Pancreas (tissue), 10 donors: ENCODE measurements at regions not wholly inside any gene's neighbourhood (a gene's known extent, or its start where the extent isn't known, plus 50 kb on each side); places are given as distances from the start of the nearest gene placed in this dataset.

ENCODE experiments used
- ATAC-seq, 4 donors: fragments of 200-7000 bp; cut with Tn5 transposase; one replicate each; pipeline versions ENCODE4 v1.8.0 to v1.9.1; 2020; ENCODE audit warnings: mild to moderate bottlenecking in 4 of 4, moderate library complexity in 4 of 4
- DNase-seq, 6 donors: peaks; one replicate each; pipeline ENCODE4 v3.0.0-alpha.2; 2020
- FAIRE-seq: peaks from 2 replicates; lab custom pipeline; 2012; peaks lifted over from hg19 to GRCh38; lab: Jason Lieb, UNC
- H3K27ac ChIP-seq, 4 donors: fragments of 200-600 bp; sonication (generic); 1 replicate in 3 of 4; 2 replicates in 1 of 4; pipeline versions ENCODE4 v1.5.0 to v1.8.0; 2020
- H3K27me3 ChIP-seq, 4 donors: fragments of 200-600 bp; one replicate each; pipeline ENCODE4 v1.8.0; 2021
- H3K36me3 ChIP-seq, 3 donors: fragments of 200-600 bp; sonication (generic) in 1 of 3; one replicate each; pipeline versions ENCODE4 v1.5.0 to v1.8.0; 2020 to 2021
- H3K4me1 ChIP-seq, 3 donors: fragments of 200-600 bp; one replicate each; pipeline ENCODE4 v1.8.0; 2021
- H3K4me3 ChIP-seq, 4 donors: fragments of 200-600 bp; sonication (generic) in 2 of 4; one replicate each; pipeline versions ENCODE4 v1.5.0 to v1.8.0; 2020 to 2021
- H3K9me3 ChIP-seq, 4 donors: fragments of 200-600 bp; one replicate each; pipeline ENCODE4 v1.8.0; 2021
- WGBS, 2 donors: extraction: QIAGEN DNeasy Blood & Tissue Kit; methylation state at CpG; one replicate each; pipeline ENCODE4 v1.1.7; 2013; 5-methylcytosine and 5-hydroxymethylcytosine counted together
- intact Hi-C, 3 donors: fragments of 100-400 bp; cut with DNase I; formaldehyde crosslinking; loops; one replicate each; pipeline versions ENCODE4 v1.11.1 to v1.14.2; 2022
- TF ChIP-seq, protein P1 (sequence below), 4 donors: fragments of 200-600 bp; sonication (generic) in 3 of 4; IDR thresholded peaks; one replicate each; pipeline versions ENCODE4 v1.5.0 to v1.8.0; 2021; ENCODE audit warnings: antibody characterized with exemption in 4 of 4
- donor health status: healthy with polysubstance abuse.
- donor health status: DM: no; HTN: no; CAD: no; lungs with moderate emphysema.
- donor health status: DM: no; HTN: no; CAD: no.
- donor health status: control.
- donor health status: control.
- donor health status: Bipolar disorder and iron deficiency.
- donor health status: DM: yes; HTN: yes; CAD: no.
- donor health status: DM: no; HTN: no; CAD: no.
- donor health status: DM: no; HTN: no; CAD: no.
- donor health status: DM: yes; HTN: yes; CAD: no.

DNA sequence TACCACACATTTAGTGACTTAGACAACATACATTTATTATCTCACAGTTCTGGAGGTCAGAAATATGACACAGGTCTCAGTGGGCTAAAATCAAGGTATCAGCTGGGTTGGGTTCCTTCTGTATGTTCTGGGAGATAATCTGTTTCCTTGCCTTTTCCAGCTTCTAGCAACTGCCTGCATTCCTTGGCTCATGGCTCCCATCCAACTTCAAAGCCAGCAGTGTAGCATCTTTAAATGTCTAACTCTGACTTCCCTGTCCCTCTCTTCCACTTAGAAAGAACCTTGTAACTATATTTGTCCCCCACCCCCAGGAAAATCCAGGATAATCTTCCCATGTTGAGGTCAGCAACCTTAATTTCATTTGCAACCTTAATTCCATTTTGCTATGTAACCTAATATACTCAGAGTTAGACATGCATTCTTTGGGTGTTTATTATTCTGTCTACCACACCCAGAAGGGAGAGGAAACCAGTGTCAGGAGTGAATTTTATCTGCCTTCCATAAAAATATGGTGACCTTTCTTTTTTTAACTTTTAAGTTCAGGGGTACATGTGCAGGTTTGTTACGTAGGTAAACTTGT lies 57.3 kb upstream of the SMIM30 start:
- FAIRE-seq = no peak
- no peak for ATAC-seq
- Histone ChIP-seq H3K4me1 (no peaks in the 10 kb centered on the region), H3K27me3 (no peaks in the 10 kb centered on the region), H3K27ac (no peak overlapping the region), H3K4me3 (no peak overlapping the region), H3K36me3 (no peaks in the 10 kb centered on the region), H3K9me3 (no peaks in the 10 kb centered on the region)
- 95 to 100% methylated on average over 1 of the region's 1 CpG for WGBS, 2 donors
- DNase-seq = no peak
- intact Hi-C loops = no loop called here
- TF ChIP-seq, protein P1, sequence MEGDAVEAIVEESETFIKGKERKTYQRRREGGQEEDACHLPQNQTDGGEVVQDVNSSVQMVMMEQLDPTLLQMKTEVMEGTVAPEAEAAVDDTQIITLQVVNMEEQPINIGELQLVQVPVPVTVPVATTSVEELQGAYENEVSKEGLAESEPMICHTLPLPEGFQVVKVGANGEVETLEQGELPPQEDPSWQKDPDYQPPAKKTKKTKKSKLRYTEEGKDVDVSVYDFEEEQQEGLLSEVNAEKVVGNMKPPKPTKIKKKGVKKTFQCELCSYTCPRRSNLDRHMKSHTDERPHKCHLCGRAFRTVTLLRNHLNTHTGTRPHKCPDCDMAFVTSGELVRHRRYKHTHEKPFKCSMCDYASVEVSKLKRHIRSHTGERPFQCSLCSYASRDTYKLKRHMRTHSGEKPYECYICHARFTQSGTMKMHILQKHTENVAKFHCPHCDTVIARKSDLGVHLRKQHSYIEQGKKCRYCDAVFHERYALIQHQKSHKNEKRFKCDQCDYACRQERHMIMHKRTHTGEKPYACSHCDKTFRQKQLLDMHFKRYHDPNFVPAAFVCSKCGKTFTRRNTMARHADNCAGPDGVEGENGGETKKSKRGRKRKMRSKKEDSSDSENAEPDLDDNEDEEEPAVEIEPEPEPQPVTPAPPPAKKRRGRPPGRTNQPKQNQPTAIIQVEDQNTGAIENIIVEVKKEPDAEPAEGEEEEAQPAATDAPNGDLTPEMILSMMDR (IDR thresholded peaks at IDR 0.05) = no peak

DNA sequence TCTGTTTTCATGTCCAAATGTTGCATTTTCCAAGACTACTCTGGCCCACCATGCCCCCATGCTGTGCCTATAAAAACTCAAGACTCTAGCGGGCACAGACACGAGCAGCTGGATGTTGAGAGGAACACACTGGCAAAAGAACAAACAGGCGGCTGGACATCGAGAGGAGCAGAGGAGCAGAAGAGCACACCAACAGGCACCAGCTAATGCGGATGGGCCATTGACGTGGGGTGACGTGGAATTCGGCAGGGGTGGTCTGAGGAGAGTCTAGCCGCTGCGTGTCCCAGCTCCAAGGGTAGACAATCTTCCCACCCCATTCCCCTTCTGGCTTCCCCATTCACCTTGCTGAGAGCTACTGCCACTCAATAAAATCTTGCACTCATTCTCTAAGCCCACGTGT lies 54.4 kb upstream of the SMIM30 start:
- H3K4me3 ChIP-seq = no peak overlapping the region
- intact Hi-C loops = no loop called here
- ATAC-seq (no peak), FAIRE-seq (no peak), DNase-seq (no peak)
- H3K27me3 ChIP-seq = no peaks in the 10 kb centered on the region
- WGBS, 2 donors = 91 to 97% methylated on average over 11 of the region's 11 CpGs
- no peaks in the 10 kb centered on the region for H3K9me3 ChIP-seq
- no peak overlapping the region for H3K27ac ChIP-seq
- TF ChIP-seq, protein P1 (IDR thresholded peaks at IDR 0.05) = no peak
- H3K36me3 ChIP-seq = no peaks in the 10 kb centered on the region
- H3K4me1 ChIP-seq = no peaks in the 10 kb centered on the region

DNA sequence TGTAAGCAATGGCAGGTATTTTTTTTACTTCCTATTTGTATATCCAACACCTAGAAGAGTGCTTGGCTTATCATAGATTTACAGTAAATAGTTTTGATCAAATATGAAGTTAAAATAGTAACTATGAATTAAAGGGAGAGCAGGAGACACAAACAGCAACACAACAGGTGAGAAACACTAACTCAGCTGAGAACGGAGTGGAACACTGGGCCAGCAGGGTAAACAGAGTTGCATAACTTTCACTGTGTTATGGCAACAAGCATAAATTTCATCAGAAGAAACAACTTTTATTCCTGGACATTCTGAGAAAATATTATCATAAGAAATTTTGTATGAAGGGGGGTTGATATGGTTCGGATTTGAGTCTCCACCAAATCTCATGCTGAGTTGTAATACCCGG lies 52.2 kb upstream of the SMIM30 start:
- ATAC-seq (no peak), DNase-seq (no peak), FAIRE-seq (no peak)
- H3K9me3 ChIP-seq = no peaks in the 10 kb centered on the region
- H3K27me3 ChIP-seq = no peaks in the 10 kb centered on the region
- no peaks in the 10 kb centered on the region for H3K36me3 ChIP-seq
- no peaks in the 10 kb centered on the region for H3K4me1 ChIP-seq
- H3K4me3 ChIP-seq = no peak overlapping the region
- H3K27ac ChIP-seq = no peak overlapping the region
- 60 to 71% methylated on average over 3 of the region's 3 CpGs for WGBS, 2 donors
- intact Hi-C loops = no loop called here
- TF ChIP-seq, protein P1 (IDR thresholded peaks at IDR 0.05) = no peak
